WI38 (cell line): ENCODE measurements at regions not wholly inside any gene's neighbourhood (a gene's known extent, or its start where the extent isn't known, plus 50 kb on each side); places are given as distances from the start of the nearest gene placed in this dataset.

ENCODE experiments used
- H3K4me3 ChIP-seq: 2 replicates; pipeline ENCODE4 v1.5.1; 2011; ENCODE audit warnings: low read depth, mild to moderate bottlenecking, control low read depth, low read length
- TF ChIP-seq, protein P1 (sequence below): IDR thresholded peaks from 2 replicates; pipeline ENCODE4 v1.5.1; 2012; ENCODE audit warnings: low read depth, mild to moderate bottlenecking, control low read depth, low read length

DNA sequence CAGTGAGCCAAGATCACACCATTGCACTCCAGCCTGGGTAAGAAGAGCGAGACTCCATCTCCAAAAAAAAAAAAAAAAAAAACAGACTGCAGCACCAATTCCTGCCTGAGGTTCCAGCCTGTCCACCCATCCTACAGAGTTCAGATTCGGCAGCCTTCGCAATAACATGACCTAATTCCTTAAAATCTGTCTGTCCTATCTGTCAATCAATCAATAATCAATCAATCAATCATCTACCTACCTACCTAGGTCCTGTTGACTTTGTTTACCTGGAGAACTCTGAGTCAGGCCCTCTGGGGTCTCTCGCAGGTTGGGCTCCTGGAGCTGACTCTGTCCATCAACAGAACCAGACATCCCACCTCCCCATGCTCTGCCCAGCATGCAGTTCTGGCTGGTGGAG is 236.7 kb downstream of the ENGASE start:
- TF ChIP-seq, protein P1, sequence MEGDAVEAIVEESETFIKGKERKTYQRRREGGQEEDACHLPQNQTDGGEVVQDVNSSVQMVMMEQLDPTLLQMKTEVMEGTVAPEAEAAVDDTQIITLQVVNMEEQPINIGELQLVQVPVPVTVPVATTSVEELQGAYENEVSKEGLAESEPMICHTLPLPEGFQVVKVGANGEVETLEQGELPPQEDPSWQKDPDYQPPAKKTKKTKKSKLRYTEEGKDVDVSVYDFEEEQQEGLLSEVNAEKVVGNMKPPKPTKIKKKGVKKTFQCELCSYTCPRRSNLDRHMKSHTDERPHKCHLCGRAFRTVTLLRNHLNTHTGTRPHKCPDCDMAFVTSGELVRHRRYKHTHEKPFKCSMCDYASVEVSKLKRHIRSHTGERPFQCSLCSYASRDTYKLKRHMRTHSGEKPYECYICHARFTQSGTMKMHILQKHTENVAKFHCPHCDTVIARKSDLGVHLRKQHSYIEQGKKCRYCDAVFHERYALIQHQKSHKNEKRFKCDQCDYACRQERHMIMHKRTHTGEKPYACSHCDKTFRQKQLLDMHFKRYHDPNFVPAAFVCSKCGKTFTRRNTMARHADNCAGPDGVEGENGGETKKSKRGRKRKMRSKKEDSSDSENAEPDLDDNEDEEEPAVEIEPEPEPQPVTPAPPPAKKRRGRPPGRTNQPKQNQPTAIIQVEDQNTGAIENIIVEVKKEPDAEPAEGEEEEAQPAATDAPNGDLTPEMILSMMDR = no peak
- no peak overlapping the region for H3K4me3 ChIP-seq

DNA sequence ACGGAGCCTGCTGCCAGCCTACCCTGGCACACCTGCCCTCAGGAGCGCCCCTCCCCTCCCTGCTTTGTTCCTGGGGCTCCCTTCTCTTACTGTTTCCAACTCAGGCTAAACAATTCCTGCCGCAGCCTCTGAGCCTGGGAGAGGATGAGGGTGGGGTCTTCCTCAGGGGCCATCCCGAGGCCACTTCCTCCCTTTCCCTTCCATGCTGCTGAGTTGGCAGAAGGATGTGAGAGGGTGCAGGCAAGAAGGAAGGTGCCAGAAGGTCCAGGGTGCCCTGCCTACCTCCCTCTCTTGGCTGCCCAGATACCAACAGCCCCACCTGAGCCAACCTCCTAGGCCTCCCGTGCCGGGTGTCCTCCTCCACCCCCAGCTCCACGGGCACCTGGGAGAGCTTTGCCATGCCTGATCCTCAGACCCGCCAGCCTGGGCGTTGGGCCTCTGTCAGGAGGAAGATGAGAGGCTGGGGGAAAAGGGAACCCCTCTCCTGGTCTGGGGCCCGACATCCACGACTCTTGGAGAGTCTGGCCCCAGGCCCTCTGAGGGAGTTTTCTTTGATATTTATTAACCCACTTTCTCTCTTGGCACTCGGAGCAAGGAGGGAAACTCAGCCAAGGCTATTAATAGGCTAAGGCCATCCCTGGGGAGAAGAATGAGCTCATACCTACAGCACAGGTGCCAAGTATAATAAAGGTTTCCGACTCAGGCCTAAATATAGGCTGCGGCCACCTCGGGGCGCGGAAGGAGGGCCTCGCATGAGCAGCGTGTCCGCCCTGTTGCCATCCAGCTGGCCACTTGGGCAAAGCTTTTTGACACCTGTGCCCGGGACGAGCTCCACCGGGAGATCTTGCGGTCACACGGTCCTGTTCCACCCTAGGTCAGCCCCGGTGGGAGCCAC is 232.0 kb downstream of the ENGASE start:
- TF ChIP-seq, protein P1 = no peak
- H3K4me3 ChIP-seq = no peak overlapping the region

- no peak overlapping the region for H3K4me3 ChIP-seq
- TF ChIP-seq, protein P1 = no peak
Observed at GRCh38 chr17:79305768-79306423, 231.3 kb downstream of the ENGASE start.

DNA sequence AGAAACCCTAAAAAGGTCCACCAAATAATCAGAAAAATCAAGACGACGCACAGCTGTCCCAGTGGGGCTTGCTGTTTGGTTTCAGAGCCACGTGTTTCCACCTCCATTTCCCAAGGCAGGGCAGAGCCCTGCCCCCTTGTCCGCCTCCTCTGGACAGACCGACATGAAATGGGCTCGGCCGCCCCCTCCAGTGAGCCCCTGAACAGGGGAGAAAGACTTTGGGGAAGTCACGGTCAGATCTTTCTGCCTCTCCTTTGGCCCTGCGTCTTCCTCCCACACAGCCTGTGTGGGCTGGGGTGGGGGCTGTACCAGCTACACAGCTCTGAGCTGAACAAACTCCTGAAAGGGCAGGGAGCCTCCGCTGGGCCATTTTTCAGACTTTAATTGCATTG is 230.7 kb downstream of the ENGASE start:
- no peak overlapping the region for H3K4me3 ChIP-seq
- TF ChIP-seq, protein P1 = no peak

DNA sequence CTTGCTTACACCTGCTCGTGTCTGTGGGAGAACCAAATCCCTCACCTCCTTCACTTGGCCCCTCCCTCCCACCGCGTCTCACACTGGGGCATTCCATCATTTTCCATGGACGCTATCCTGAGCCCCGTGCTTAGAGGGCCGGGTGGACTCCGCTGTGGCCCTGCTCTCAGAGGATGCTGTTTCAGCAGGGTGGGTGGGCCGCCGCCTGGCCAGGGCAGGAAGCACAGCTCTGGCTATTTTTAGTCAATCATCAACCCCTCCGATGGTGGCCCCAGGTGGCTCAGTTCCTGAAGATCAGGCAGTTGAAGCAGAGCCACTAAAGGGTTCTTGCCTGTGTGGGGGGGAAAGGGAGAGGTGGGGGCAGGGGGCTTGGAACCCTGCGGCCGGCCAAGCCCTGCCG is 230.3 kb downstream of the ENGASE start:
- no peak overlapping the region for H3K4me3 ChIP-seq
- TF ChIP-seq, protein P1 = no peak

GRCh38 chr17:79303641-79304205 is 229.1 kb downstream of the ENGASE start:
- TF ChIP-seq, protein P1 = no peak
- no peak overlapping the region for H3K4me3 ChIP-seq

GRCh38 chr17:79301469-79301868 is 226.8 kb downstream of the ENGASE start:
- H3K4me3 ChIP-seq = no peak overlapping the region
- TF ChIP-seq, protein P1 = no peak
